Skeletal muscle cell (primary cell): ENCODE measurements at regions not wholly inside any gene's neighbourhood (a gene's known extent, or its start where the extent isn't known, plus 50 kb on each side); places are given as distances from the start of the nearest gene placed in this dataset.

ENCODE experiments used
- DNase-seq: peaks from one replicate; pipeline ENCODE4 v3.0.0-alpha.2; 2010; ENCODE audit warnings: low read depth
- H3K4me3 ChIP-seq: 2 replicates; pipeline ENCODE4 v1.5.1; 2011; ENCODE audit warnings: low read depth, mild to moderate bottlenecking, control low read depth, low read length, moderate library complexity

GRCh38 chr5:8570528-8570927 lies 701.6 kb downstream of the MTRR start:
- H3K4me3 ChIP-seq: no peak overlapping the region
- DNase-seq: no peak

DNA sequence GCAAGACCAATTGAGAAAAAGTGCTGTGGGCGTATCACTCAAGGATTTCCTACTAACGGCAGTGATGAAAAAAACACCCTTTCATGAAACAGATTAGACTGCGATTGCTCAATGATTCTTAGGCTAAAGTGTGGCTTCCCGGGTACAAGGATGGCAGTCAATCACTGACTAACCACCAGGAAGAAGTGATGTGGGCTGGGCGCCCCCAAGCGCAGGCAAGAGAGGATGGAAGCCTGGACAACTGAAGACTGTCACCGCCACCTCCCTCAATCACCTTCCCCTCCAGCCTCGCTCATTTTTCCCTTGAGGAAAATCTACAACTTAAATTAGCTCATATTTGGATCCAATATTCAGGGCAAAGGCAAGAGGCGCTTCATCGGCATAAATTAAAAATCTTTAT lies 707.2 kb downstream of the MTRR start:
- no peak overlapping the region for H3K4me3 ChIP-seq
- no peak for DNase-seq

DNA sequence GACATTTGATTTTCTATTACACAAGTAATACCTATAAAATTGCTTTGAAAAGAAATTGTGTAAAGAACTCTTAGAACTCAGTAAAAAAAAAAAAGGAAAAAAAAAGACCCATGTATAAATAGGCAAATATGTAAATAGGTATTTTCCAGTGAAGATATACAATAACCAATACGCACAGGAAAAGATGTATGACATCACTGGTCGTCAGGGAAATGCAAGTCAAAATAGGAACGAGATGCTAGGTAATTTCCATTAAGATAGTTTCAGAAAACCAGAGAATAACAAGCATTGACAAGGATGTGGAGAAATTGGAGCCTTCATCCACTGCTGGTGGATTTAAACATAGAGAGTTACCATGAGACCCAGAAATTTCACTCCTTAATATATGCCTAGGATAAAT lies 708.8 kb downstream of the MTRR start:
- no peak for DNase-seq
- H3K4me3 ChIP-seq: no peak overlapping the region

DNA sequence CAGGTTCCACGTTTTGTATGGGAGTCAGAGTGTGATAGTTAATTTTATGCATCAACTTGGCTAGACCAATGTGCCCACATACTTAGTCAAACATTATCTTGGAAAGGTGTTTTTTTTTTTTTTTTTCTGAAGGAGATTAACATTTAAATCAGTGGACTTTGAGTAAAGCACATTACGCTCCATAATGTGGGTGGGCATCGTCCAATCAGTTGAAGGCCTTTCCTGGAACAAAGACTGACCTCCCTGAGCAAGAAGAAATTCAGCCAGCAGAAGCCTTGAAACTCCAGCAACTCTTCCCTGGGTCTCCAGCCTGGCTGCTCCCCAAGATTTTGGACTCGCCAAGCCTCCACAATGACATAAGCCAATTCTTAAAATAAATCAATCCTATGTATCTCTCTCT lies 711.4 kb downstream of the MTRR start:
- no peak for DNase-seq
- no peak overlapping the region for H3K4me3 ChIP-seq

- H3K4me3 ChIP-seq: no peak overlapping the region
- no peak for DNase-seq
These were observed 712.1 kb downstream of the MTRR start for GRCh38 chr5:8581047-8581446.

DNA sequence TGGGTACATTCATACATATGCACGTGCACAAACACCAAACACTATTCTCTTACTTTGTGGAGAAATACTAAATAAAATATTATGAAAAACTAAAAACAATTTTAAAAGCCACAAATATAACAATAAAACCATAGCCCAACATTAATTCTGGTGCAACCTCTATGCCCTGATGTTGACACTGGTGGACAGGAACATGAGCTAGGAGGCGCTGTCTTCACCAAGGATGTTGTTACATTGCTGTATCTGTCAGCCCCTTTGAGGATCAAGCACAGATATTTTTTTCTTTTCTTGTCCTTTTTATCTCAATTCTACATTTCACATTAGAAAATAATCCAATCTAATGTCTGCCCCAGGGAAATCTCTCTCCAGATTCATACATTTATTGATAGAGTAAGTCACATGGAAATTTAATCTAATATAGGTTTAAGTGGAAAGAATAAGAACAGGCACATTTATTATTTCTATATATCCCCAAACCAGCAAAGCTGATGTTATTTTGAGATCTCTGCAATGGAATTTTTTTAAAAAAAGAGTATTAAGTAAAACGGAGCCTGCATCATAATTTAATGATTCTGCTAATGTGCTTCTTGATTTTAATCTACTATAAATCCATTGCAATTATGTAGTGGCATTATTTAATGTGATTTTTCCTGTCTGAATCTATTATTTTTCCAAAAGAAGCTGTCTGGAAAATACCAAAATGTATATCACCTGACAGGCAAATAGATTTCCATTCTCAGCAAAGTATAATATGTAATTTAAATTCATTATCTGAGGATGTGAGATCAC lies 716.5 kb downstream of the MTRR start:
- DNase-seq: no peak
- H3K4me3 ChIP-seq: no peak overlapping the region

GRCh38 chr5:8590959-8591358 lies 722.0 kb downstream of the MTRR start:
- no peak overlapping the region for H3K4me3 ChIP-seq
- no peak for DNase-seq

DNA sequence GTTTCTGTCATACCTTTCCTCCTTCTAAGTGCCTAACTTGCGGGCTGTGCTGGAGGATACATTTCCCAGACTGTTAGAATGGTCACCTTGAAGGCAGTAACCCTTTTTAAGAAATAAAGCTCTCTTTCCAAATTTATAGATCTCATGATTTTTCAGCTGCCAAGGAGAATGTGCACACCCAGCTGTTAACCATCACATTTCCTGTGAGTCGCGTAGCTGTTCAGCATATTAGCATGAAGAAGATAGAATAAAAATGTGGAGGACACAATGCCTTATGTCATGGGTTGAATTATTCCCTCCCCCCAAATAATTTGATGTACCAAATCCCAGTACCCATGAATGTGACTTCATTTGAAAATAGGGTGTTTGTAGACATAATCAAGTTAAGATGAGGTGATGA lies 729.4 kb downstream of the MTRR start:
- DNase-seq: no peak
- H3K4me3 ChIP-seq: no peak overlapping the region

GRCh38 chr5:8598996-8599395 lies 730.0 kb downstream of the MTRR start:
- no peak overlapping the region for H3K4me3 ChIP-seq
- DNase-seq: no peak

DNA sequence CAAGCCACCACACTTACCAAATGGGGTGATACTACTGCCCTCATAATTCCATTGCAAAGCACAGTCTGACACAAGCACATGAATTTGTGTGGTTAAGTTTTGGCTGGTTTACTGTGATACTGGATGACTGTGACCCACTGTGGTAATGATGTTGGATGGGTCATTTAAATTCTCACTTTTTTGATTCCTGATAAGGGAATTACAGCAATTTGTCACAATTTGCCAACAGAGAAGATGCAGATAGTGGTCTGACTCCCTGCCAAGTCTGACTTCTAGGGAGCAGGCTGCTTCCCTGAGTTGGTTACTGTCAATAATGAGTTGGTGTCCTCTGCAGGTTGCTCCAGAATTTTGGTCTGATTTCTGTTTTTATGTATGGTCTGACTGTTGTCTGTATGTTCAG lies 731.9 kb downstream of the MTRR start:
- no peak overlapping the region for H3K4me3 ChIP-seq
- no peak for DNase-seq

DNA sequence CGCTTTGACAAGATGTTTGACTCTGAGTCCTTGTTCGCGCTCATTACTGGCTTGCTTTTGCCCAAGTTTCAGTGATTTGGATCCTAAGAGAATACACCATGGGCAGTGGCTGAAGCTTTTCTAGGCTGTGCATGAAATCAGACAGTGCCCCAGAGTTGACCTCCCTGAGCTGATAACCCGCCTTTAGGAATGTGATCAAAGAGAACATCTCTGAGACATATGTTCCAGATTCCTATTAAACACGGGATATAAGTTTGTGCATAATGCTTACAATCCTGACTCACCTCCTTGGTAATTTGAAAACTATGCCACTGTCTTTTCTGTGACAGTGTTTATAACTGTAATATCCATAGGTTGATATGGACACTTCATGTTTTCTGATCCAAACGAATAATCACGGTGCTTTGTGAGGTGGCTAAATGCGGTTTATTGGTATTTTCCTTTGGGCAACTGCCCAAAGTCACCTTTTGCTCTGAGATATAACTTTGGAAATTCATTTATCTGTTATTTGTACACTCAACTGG lies 732.9 kb downstream of the MTRR start:
- no peak overlapping the region for H3K4me3 ChIP-seq
- DNase-seq: no peak

GRCh38 chr5:8606231-8606630 lies 737.3 kb downstream of the MTRR start:
- no peak for DNase-seq

DNA sequence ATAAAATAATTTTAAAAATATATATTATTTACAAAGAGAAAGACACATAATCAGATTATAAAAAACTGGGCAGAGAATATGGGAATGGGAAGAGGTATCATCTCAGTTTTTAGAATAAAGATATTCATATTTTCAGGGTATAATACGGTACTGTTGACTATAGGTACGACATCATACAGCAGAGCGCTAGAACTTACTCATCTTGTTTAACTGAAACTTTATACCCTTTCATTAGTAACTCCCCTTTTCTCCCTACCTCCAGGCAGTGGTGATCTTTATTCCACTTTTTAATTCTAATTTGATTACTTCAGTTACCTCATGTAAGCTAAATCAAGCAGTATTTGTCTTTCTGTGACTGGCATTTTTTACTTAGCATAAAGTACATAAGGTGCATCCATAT lies 742.1 kb downstream of the MTRR start:
- no peak for DNase-seq
- no peak overlapping the region for H3K4me3 ChIP-seq

More at GRCh38 chr5:8606231-8606630, 737.3 kb downstream of the MTRR start:
- no peak overlapping the region for H3K4me3 ChIP-seq

DNA sequence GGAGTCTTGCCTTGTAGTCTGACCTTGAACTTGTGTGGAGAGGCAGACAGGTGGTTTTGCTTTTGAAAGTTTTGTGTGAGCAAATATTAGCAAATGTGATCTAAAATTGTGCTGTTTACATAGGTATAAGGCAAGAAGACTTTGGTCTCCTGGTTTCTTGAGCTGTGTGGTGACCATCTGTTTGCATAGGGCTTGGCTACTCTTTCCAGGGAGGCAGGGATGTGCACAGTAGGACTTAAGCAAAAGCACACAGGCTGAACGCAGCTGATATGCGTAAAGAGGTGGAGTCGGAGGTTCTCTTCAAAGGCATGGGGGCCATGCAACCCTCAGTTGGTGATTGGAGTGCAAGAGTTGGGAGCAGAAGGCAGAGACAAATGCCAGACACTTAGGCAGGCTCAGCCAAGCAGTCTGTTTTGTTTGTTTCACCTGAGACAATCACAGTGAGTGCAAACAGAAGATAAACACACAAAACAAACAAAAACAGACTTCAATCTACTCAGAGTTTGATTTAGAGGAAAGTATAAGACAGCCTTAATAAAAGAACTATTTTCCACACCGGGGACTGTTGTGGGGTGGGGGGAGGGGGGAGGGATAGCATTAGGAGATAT lies 744.2 kb downstream of the MTRR start:
- DNase-seq: no peak
- H3K4me3 ChIP-seq: no peak overlapping the region

DNA sequence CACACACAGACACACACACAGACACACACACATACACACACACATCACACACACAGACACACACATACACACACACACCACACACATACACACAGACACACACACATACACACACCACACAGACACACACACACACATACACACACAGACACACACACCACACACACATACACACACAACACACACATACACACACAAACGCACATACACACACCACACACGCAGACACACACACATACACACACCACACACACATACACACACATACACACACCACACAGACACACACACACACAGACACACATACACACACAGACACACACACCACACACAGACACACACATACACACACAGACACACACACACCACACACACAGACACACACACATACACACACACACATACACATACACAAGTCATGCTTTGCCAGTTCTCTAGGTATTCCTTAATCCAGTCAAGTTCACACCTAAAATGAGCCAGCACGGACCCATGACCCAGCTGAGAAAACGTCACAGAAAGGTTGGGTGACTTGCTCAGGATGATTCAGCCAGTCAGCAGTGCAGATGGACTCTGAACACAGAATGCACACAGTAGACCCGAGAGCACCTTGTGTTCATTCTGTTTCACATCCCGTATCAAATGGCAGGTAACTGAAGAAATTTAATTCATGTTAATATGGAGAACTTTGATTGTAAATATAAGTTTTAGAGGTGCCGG lies 746.4 kb downstream of the MTRR start:
- no peak for DNase-seq
- no peak overlapping the region for H3K4me3 ChIP-seq

DNA sequence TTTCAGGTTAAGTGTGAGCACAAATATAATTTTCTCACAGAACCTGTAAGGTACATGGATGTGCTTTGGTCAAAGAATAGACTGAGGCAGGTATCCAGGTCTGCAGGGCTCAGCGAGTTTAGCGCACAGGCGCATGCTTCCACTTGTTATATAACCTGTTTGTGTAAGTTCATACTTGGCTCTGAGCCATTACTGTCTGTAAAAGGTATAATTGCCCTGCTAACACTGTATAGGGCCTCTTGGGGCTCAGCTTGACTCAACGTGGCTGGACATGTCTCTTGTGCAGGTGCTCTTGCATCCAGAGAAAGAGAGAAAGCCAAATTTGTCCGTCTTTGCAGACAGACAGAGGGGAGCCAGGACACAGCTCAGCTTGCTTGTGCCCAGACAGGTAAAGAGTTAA lies 759.6 kb downstream of the MTRR start:
- DNase-seq: no peak
- no peak overlapping the region for H3K4me3 ChIP-seq

GRCh38 chr5:8633259-8633658 lies 764.3 kb downstream of the MTRR start:
- no peak for DNase-seq

DNA sequence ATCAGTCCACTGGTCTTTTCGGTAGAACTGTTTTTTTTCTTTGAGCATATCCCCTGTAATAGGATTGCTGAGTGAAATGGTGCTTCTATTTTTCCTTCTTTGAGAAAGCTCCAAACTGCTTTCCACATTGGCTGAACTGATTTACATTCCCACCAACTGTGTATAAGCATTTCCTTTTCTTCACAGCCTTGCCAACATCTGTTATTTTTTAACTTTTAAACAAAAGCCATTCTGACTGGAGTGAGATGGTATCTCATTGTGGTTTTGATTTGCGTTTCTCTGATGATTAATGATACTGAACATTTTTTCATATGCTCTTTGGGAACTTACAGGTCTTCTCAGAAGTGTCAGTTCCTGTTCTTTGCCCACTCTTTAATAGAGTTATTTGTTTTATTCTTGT lies 764.7 kb downstream of the MTRR start:
- DNase-seq: peak; percentile 22
- no peak overlapping the region for H3K4me3 ChIP-seq

More at GRCh38 chr5:8633259-8633658, 764.3 kb downstream of the MTRR start:
- H3K4me3 ChIP-seq: no peak overlapping the region

GRCh38 chr5:8634219-8634618 lies 765.3 kb downstream of the MTRR start:
- DNase-seq: no peak
- H3K4me3 ChIP-seq: no peak overlapping the region

GRCh38 chr5:8641786-8642505 lies 773.0 kb downstream of the MTRR start:
- no peak overlapping the region for H3K4me3 ChIP-seq
- no peak for DNase-seq
